ENCODE measurements at regions not wholly inside any gene's neighbourhood (a gene's known extent, or its start where the extent isn't known, plus 50 kb on each side); places are given as distances from the start of the nearest gene placed in this dataset.

DNA sequence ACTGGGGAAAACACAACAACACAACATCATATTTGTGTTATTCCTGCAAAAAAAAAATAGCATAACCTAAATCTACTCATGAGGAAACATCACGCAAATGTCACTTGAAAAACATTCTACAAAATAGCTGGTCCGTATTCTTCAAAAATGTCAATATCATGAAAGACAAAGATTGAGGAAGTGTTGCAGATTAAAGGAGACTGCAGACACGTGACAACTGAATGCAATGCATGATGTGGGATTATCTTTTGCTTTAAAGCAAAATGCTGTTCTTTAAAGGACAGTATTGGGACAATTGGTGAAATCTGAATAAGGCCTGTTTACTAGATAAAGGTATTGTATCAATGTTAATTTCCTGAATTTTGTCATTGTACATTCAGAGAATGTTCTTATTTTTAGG lies 157.7 kb downstream of the SMIM20 start:
- no peak for DNase-seq (ENCODE audit: low read depth)

DNA sequence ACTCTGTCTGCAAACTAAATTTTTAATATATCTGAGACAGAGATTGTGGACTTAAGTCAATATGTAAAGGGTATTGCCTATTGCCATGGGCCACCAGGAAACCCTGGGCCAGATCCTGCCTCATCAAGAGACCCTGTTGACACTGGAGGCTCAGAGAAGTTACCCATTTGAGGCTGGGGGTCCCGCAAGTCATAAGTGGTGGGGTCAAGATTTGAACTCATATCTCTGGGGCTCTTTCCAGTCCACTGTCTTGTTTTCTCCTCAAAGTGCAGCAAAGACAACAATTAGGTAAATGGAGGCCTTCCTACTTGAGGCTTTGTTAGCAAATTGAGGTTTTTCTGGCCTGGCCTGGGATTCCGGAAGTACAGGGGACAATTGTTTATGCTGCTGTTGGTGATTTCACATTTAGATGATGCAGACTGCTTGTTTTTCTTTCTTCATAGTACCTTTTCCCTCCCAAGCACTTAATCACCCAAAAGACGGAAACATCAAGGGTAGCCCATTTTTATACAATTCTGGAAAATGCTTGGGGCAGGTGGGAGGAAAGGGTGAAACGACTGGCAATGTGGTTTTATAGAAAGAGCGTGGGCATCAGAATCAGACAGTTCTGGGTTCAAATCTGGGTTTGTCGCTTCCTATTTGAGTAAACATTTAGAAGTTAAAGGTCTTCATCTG lies 160.0 kb downstream of the SMIM20 start:
- no peak for DNase-seq (ENCODE audit: low read depth)

DNA sequence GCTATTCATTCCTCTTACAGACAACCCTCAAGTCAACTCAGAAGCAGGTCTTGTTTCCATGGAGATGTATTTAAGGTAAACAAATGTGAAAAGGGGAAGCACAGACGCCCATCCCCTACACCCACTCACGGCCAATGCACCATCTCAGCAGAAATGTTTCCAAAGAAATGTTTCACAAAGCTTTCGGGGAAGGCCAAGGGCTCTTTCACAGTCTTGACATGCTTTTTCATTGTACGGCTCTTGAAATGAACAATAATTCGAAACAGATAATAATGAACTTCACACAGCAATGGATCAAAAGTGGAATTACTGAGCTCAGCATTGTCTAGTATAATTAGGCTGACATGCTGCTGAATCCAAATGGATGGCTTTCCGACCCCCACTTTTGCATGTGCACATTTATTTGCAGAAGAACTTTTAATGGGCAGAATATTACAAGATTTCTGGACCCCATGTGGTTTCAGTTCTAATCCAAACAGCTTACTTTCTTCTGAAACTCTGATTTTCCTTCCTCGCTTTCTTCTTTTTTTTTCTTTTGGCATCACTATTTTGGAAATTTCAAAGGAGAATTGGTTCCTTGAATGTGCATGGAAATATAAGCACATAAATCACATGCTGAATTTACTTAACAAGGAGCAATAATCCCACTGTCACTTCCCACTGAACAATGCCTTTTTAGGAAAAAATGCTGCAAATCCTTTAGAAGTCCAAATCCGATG lies 160.9 kb downstream of the SMIM20 start:
- no peak for DNase-seq (ENCODE audit: low read depth)

DNA sequence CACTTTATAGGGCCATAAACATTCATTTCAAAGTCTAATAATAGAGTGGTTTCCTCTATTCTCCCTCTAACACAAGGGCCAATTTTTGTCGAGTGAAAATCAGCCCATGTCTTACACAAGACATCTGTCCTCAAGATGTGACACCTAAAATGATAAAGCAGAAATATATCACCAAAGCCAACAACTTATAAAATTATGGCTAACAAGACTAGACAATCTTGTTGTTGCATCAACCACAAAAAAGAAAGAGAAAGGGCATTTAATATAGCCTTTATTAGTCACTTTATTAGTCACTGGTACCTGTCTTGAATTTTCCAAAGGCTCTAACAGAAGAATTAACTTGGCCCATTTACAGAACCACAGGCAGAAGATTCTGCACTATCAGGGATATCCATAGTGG lies 161.6 kb downstream of the SMIM20 start:
- no peak for DNase-seq (ENCODE audit: low read depth)

GRCh38 chr4:26076000-26076587 lies 162.1 kb downstream of the SMIM20 start:
- DNase-seq (ENCODE audit: low read depth), result peak; percentile 46

- no peak for DNase-seq (ENCODE audit: low read depth)
Observed at GRCh38 chr4:26076896-26077295, 162.9 kb downstream of the SMIM20 start.

DNA sequence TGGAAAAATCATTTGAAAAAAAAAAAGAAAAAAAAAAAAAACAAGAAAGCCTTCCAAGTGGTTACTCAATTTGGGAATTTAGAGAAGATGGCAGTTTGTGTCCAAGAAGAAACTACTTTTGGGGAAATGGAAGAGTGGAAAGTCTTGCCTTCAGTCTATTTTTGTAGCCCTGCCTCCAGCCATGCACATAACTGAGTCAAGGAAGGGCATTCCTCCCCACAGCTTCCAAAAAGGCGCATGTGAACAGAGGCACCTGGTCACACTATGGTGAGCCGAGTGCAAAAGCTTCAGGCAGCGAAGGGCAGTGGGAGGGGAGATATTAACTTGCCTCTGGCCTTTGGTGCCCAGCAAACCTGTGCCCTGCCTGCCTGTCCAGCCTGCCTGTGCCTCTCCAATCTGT lies 163.7 kb downstream of the SMIM20 start:
- no peak for DNase-seq (ENCODE audit: low read depth)

DNA sequence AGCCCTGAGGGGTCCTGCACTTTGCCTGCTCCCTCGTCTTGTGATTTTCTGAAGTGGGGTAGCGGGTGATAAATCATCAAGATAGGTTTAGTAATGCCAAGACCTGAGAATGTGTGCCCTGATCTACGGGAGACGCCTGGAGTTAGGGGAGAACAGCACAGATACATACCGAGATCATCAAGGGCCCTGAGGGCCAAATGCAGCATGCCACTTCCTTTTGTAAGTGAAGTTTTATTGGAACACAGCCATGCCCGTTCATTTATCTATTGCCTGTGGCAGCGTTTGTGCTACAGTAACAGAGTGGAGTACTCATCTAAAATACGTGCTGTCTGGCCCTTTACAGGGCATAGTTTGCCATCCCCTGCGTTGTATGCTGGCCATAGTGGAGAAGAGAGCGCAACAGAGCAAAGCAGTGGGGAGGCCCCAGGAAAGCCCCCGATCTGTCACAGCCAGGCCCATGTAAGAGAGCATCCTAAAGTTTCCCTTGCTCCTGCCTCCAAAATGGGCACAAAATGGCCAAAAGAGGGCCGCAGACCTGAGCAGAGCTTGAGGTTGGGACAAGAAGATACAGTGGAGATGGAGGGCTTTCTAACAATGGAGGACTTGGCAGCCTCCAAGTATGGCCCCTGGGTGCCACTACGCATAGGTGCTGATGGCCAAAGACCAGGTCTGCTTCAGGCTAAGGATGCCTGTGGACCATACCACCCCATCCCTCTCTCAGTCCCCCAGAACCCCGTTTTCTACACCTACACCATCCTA lies 167.0 kb downstream of the SMIM20 start:
- DNase-seq (ENCODE audit: low read depth), result no peak

DNA sequence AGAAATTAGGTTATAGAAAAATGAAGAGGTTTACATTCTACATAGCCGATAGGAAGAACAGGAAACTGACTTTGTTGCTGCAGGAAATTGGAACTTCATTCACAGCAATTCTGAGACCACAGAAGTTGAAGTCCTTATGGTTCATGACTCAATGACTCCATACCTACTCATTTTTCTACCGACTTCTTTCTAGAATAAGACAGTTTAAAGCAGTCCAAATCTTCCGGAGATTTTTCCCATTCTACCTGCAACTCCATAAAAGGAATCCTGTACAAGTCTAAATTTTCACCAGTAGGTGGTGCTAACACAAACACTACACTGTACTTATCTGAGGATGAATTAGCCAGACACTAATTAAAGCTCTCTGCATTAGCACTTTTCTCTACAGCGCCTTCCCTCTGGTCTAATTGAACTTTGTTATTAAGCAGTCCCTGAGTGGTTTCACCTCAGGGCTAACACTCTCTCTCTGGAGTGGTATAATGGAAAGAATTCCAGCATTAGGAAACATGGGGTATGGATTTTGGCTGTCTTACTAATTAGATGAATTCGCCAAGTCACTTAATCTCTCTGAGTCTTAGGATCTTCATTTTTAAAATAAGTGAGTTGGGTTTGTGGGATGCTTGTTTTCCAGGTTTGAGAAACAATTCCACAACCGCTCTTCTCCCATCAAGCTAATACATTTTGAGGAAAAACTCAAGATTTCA lies 167.9 kb downstream of the SMIM20 start:
- peak; percentile 55 for DNase-seq (ENCODE audit: low read depth)

- no peak for DNase-seq (ENCODE audit: low read depth)
Observed at GRCh38 chr4:26082565-26082964, 168.5 kb downstream of the SMIM20 start.

DNA sequence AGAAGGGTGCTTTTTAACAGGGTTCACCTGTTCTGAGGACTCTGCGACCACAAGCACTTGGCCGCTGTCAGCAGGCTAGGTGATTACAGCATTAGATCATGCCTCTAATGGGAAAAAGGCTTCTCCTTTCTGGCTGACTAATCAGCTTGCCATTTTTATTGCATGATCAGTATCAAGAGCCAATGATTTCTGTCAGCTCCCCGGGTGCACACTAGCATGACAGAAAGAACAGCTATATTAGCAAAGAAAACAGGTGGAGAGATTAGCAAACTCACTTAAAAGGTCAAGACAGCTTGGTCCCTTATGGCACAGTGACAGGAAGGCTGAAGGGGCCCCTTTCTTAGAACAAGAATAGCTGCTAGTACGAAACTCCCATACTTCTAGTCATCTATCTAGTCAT lies 170.0 kb downstream of the SMIM20 start:
- DNase-seq (ENCODE audit: low read depth), result peak; percentile 87

DNA sequence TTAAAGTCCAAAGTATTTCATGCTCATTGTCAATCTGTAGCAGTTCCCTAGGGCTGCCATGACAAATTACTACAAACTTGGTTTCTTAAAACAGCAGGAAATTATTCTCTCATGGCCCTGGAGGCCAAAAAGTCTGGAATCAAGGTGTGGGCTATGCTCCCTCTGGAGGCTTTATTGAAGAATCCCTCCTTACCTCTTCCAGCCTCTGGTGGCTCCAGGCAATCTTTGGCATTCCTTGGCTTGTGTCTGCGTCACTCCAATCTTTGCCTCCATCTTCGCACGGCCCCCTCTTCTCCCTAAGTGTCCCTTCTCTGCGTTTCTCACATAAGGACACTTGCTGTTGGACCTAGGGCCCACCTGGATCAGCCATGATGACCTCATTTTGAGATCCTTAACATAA lies 170.4 kb downstream of the SMIM20 start:
- DNase-seq (ENCODE audit: low read depth), result no peak

DNA sequence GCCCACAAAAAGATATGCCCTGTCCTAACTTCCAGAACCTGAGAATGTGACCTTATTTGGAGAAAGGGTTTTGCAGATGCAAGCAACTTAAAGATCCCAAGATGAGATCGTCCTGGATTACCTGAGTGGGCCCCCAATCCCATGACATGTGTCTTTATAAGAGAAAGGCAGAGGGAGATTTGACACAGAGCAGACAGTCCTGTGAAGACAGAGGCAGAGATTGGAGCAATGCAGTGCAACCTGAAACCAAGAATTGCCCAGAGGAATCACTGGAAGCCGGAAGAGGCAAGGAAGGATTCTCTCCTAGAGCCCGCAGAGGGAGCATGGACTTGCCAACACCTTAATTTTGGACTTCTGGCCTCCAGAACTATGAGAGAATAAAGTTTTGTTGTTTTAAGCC lies 171.5 kb downstream of the SMIM20 start:
- no peak for DNase-seq (ENCODE audit: low read depth)

GRCh38 chr4:26086621-26087441 lies 172.8 kb downstream of the SMIM20 start:
- DNase-seq (ENCODE audit: low read depth), result no peak

DNA sequence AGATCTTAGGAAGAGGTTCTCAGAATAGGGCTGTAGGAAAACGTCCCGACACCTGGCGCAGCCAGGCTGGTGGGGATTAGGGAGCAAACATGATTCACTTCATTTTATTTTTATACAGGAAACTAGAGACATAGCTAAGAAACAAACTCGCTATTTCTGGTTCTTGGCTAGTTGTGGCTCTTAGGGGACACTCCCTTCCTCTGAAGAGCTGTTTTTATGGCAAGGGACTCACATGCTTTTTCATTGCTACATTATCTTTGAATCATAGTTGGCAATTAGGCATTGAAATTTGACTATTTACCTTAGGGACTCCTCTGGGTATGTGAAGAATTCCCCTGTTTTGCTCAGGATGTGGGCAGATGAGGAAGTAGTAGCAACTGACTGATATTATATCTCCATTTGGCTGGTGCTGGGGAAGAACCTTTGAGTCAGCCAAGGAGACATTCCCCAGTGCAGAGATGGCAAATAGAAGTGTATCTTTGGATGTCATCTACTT lies 174.5 kb downstream of the SMIM20 start:
- peak; percentile 36 for DNase-seq (ENCODE audit: low read depth)

DNA sequence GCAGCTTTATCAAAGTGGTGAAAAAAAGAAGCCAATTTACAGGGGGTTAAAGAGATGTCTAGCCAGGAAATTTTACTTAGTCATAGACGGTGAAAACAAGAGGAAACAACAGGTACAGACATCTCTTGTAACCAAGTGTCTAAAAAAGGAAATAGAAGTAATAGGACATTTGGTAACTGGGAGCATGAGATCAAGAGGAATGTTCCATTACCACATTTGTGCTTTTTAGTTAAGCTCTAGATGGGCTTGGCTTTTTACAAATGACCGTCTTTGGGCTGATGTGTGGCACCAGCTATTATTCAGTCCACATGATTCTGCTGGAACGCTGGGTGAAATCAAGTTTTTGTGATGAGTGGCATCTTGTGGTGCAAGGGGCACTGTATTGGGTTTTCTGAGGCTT lies 179.5 kb downstream of the SMIM20 start:
- no peak for DNase-seq (ENCODE audit: low read depth)

DNA sequence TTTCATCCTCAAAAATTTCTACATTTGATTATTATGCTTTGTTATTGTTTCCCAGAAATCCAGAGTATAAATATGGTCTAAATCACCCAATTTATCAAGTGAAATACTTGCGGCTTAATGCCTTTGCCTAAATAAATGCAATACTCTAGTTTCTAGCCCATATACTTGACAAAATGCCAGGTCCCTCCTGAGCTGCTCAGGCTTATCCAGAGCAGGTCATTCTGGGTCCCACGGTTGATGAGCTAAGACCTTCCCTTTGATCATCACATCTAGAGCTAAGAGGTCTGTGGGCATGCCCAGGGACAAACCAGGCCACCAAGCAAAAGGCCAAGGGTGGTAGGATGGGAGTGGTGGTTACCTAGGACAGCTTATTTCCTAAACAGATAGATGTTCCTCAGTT lies 180.1 kb downstream of the SMIM20 start:
- no peak for DNase-seq (ENCODE audit: low read depth)

- no peak for DNase-seq (ENCODE audit: low read depth)
Observed at GRCh38 chr4:26094911-26095310, 180.9 kb downstream of the SMIM20 start.

DNA sequence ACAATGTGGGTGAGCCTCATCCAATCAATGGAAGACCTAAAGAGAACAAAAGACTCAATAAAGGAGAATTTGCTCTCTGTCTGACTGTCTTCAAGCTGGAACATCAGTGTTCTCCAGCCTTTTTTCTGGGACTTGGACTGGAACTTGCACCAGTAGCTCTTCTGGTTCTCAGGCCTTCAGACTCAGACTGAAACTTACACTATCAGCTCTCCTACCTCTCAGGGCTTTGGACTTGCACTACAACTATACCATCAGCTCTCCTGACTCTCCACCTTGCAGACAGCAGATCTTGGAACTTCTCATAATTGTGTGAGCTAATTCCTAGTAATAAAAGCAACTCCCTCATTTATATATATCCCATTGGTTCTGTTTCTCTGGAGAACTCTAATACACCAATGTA lies 185.9 kb downstream of the SMIM20 start:
- no peak for DNase-seq (ENCODE audit: low read depth)

DNA sequence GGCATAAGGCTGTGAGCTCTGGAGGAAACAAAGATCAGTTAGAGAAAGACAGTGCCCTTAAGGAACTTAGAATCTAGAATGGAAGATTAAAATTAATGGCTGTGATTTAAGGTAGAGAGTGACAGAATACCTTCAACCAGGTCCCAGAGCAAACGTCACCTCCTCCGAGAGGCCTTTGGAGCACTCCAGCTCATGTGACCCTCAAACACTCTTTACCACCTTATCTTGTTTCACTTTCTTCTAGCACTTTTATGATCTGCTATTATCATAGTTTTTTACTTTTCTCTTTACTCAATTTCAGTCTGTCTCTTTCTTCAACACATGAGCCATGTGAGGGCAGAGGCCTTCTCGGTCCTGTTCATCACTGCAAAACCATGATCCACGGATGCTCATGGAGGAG lies 187.0 kb downstream of the SMIM20 start:
- no peak for DNase-seq (ENCODE audit: low read depth)

GRCh38 chr4:26104056-26104685 lies 190.2 kb downstream of the SMIM20 start:
- no peak for DNase-seq (ENCODE audit: low read depth)
